Fibroblast of lung (primary cell): ENCODE measurements at regions not wholly inside any gene's neighbourhood (a gene's known extent, or its start where the extent isn't known, plus 50 kb on each side); places are given as distances from the start of the nearest gene placed in this dataset.
"Not testable (repeated sequence)": the region's sequence is repeated elsewhere in the genome, so short reads cannot be mapped to it uniquely, and the experiment has no call there.

Experiments
- DNase-seq, 2 donors: peaks; one replicate each; pipeline versions ENCODE4 v3.0.0 to v3.0.0-alpha.2; 2010; ENCODE audit warnings: low read depth in 2 of 2
- H2AFZ ChIP-seq: 2 replicates; pipeline ENCODE4 v1.5.1; 2012; ENCODE audit warnings: low read length, control low read depth, inconsistent platforms
- H3K27ac ChIP-seq: 2 replicates; pipeline ENCODE4 v1.5.1; 2011; ENCODE audit warnings: low read length, control low read depth; ENCODE audit not compliant: insufficient read depth
- H3K27me3 ChIP-seq: 2 replicates; pipeline ENCODE4 v1.5.1; 2011; ENCODE audit warnings: mild to moderate bottlenecking, low read length; ENCODE audit not compliant: control insufficient read depth, insufficient read depth
- H3K36me3 ChIP-seq: 2 replicates; pipeline ENCODE4 v1.5.1; 2011; ENCODE audit warnings: low read length; ENCODE audit not compliant: control insufficient read depth, insufficient read depth
- H3K4me1 ChIP-seq: 2 replicates; pipeline ENCODE4 v1.5.1; 2011; ENCODE audit warnings: low read length; ENCODE audit not compliant: control insufficient read depth, insufficient read depth; ENCODE audit errors: extremely low read depth
- H3K4me2 ChIP-seq: 2 replicates; pipeline ENCODE4 v1.5.1; 2011; ENCODE audit warnings: low read length, control low read depth; ENCODE audit not compliant: insufficient read depth; ENCODE audit errors: extremely low read depth
- H3K4me3 ChIP-seq, 4 experiments: fragments of 200-600 bp in 1 of 4; sonication (generic) in 1 of 4; replicated peaks in 1 of 4; 2 replicates each; pipeline ENCODE4 v1.5.1; 2011 to 2016; ENCODE audit warnings: low read length in 4 of 4, low read depth in 3 of 4, mild to moderate bottlenecking in 3 of 4, control low read depth in 2 of 4, inconsistent platforms in 1 of 4, mixed read lengths in 1 of 4; ENCODE audit not compliant: insufficient read depth in 1 of 4; ENCODE audit errors: control extremely low read depth in 1 of 4
- H3K79me2 ChIP-seq: 2 replicates; pipeline ENCODE4 v1.5.1; 2012; ENCODE audit warnings: mild to moderate bottlenecking, low read length, inconsistent platforms; ENCODE audit not compliant: control insufficient read depth, insufficient read depth
- H3K9ac ChIP-seq: 2 replicates; pipeline ENCODE4 v1.5.1; 2011; ENCODE audit warnings: mild to moderate bottlenecking, low read length, control low read depth; ENCODE audit not compliant: insufficient read depth
- H3K9me3 ChIP-seq: 2 replicates; pipeline ENCODE4 v1.5.1; 2012; ENCODE audit warnings: low read depth, low read length; ENCODE audit not compliant: control insufficient read depth, insufficient read depth
- H4K20me1 ChIP-seq: 2 replicates; pipeline ENCODE4 v1.5.1; 2011; ENCODE audit warnings: low read length; ENCODE audit not compliant: control insufficient read depth, insufficient read depth; ENCODE audit errors: extremely low read depth
- CTCF ChIP-seq, 2 donors: IDR thresholded peaks in 1 of 2; conservative IDR thresholded peaks in 1 of 2; 1 replicate in 1 of 2; 2 replicates in 1 of 2; pipeline ENCODE4 v1.5.1; 2011 to 2012; ENCODE audit warnings: low read length in 2 of 2, control low read depth in 1 of 2, inconsistent platforms in 1 of 2, low read depth in 1 of 2, mild to moderate bottlenecking in 1 of 2
- EZH2 ChIP-seq: IDR thresholded peaks from 2 replicates; pipeline ENCODE4 v1.5.1; 2012; ENCODE audit warnings: low read length, control low read depth, mild to moderate bottlenecking; ENCODE audit errors: missing control alignments

- Histone ChIP-seq H3K9me3 (no peaks in the 10 kb centered on the region), H4K20me1 (no peaks in the 10 kb centered on the region), H3K27me3 (no peaks in the 10 kb centered on the region), H3K4me3 (no peak overlapping the region), H2AFZ (no peak overlapping the region), H3K4me1 (no peaks in the 10 kb centered on the region), H3K4me2 (no peak overlapping the region), H3K9ac (no peak overlapping the region), H3K27ac (no peak overlapping the region), H3K79me2 (no peaks in the 10 kb centered on the region), H3K36me3 (no peaks in the 10 kb centered on the region)
- no peak for DNase-seq
- no peak for TF ChIP-seq EZH2
- TF ChIP-seq CTCF (conservative IDR thresholded peaks at IDR 0.05 in 1 of 2, IDR thresholded peaks at IDR 0.05 in 1 of 2; ENCODE audit: low read depth in 1 of 2, low read length in 2 of 2) = no peak
Observed at GRCh38 chr3:5768281-5768945, 580.9 kb downstream of the EDEM1 start.

- Histone ChIP-seq H3K4me1 (no peaks in the 10 kb centered on the region), H3K9me3 (no peaks in the 10 kb centered on the region), H3K9ac (no peak overlapping the region), H3K27ac (no peak overlapping the region), H2AFZ (no peak overlapping the region), H3K27me3 (no peaks in the 10 kb centered on the region), H3K4me3 (no peak overlapping the region), H3K36me3 (no peaks in the 10 kb centered on the region), H3K4me2 (no peak overlapping the region), H3K79me2 (no peaks in the 10 kb centered on the region), H4K20me1 (no peaks in the 10 kb centered on the region)
- TF ChIP-seq CTCF (conservative IDR thresholded peaks at IDR 0.05 in 1 of 2, IDR thresholded peaks at IDR 0.05 in 1 of 2; ENCODE audit: low read depth in 1 of 2, low read length in 2 of 2) = no peak
- no peak for TF ChIP-seq EZH2
- DNase-seq = no peak
Observed at GRCh38 chr3:5769825-5770224, 582.3 kb downstream of the EDEM1 start.

- H3K27me3 ChIP-seq = no peaks in the 10 kb centered on the region
- no peak overlapping the region for H3K27ac ChIP-seq
- H4K20me1 ChIP-seq = no peaks in the 10 kb centered on the region
- H3K9me3 ChIP-seq = no peaks in the 10 kb centered on the region
- TF ChIP-seq CTCF (conservative IDR thresholded peaks at IDR 0.05 in 1 of 2, IDR thresholded peaks at IDR 0.05 in 1 of 2; ENCODE audit: low read depth in 1 of 2, low read length in 2 of 2) = no peak
- no peak for TF ChIP-seq EZH2
- H3K4me2 ChIP-seq = no peak overlapping the region
- no peak overlapping the region for H3K9ac ChIP-seq
- H3K4me1 ChIP-seq = no peaks in the 10 kb centered on the region
- H3K36me3 ChIP-seq = no peaks in the 10 kb centered on the region
- H2AFZ ChIP-seq = no peak overlapping the region
- no peak overlapping the region for H3K4me3 ChIP-seq
- H3K79me2 ChIP-seq = no peaks in the 10 kb centered on the region
- DNase-seq = no peak
Observed at GRCh38 chr3:5774337-5774736, 586.8 kb downstream of the EDEM1 start.

- not testable (repeated sequence) for H3K9ac ChIP-seq, DNase-seq, H3K27ac ChIP-seq, H3K4me3 ChIP-seq, H3K27me3 ChIP-seq, H2AFZ ChIP-seq, H3K4me1 ChIP-seq, H3K4me2 ChIP-seq, H3K79me2 ChIP-seq, H3K9me3 ChIP-seq, H3K36me3 ChIP-seq, H4K20me1 ChIP-seq
Observed at GRCh38 chr3:5775100-5775499, 587.6 kb downstream of the EDEM1 start.
